ENCODE measurements at regions not wholly inside any gene's neighbourhood (a gene's known extent, or its start where the extent isn't known, plus 50 kb on each side); places are given as distances from the start of the nearest gene placed in this dataset.
"Not testable (repeated sequence)": the region's sequence is repeated elsewhere in the genome, so short reads cannot be mapped to it uniquely, and the experiment has no call there.

- TF ChIP-seq JUND (IDR thresholded peaks at IDR 0.05; ENCODE audit: low read depth): no peak
- in situ Hi-C loops (cut with HindIII; ENCODE audit: low pct_unique_long_range_greater_than_20kb, low sequenced_read_pairs): no loop called here
- no peak for DNase-seq (ENCODE audit: low read depth in 1 of 2, low spot score in 1 of 2)
Observed at GRCh38 chr4:27096142-27096824, 235.6 kb downstream of the STIM2 start.

- in situ Hi-C loops (cut with HindIII; ENCODE audit: low pct_unique_long_range_greater_than_20kb, low sequenced_read_pairs): no loop called here
- no peak for DNase-seq (ENCODE audit: low read depth in 1 of 2, low spot score in 1 of 2)
- no peak for TF ChIP-seq JUND (IDR thresholded peaks at IDR 0.05; ENCODE audit: low read depth)
Observed at GRCh38 chr4:27098034-27098433, 237.4 kb downstream of the STIM2 start.

GRCh38 chr4:27100713-27101112 is 240.1 kb downstream of the STIM2 start:
- in situ Hi-C loops (cut with HindIII; ENCODE audit: low pct_unique_long_range_greater_than_20kb, low sequenced_read_pairs): no loop called here
- no peak for TF ChIP-seq JUND (IDR thresholded peaks at IDR 0.05; ENCODE audit: low read depth)
- DNase-seq (ENCODE audit: low read depth in 1 of 2, low spot score in 1 of 2): no peak

GRCh38 chr4:27101126-27101525 is 240.5 kb downstream of the STIM2 start:
- in situ Hi-C loops (cut with HindIII; ENCODE audit: low pct_unique_long_range_greater_than_20kb, low sequenced_read_pairs): no loop called here
- no peak for DNase-seq (ENCODE audit: low read depth in 1 of 2, low spot score in 1 of 2)
- TF ChIP-seq JUND (IDR thresholded peaks at IDR 0.05; ENCODE audit: low read depth): no peak

GRCh38 chr4:27101561-27101960 is 240.9 kb downstream of the STIM2 start:
- DNase-seq (ENCODE audit: low read depth in 1 of 2, low spot score in 1 of 2): no peak
- no peak for TF ChIP-seq JUND (IDR thresholded peaks at IDR 0.05; ENCODE audit: low read depth)
- in situ Hi-C loops (cut with HindIII; ENCODE audit: low pct_unique_long_range_greater_than_20kb, low sequenced_read_pairs): no loop called here

- in situ Hi-C loops (cut with HindIII; ENCODE audit: low pct_unique_long_range_greater_than_20kb, low sequenced_read_pairs): no loop called here
- DNase-seq (ENCODE audit: low read depth in 1 of 2, low spot score in 1 of 2): no peak
- TF ChIP-seq JUND (IDR thresholded peaks at IDR 0.05; ENCODE audit: low read depth): no peak
Observed at GRCh38 chr4:27111627-27112026, 251.0 kb downstream of the STIM2 start.

- no peak for TF ChIP-seq JUND (IDR thresholded peaks at IDR 0.05; ENCODE audit: low read depth)
- no peak for DNase-seq (ENCODE audit: low read depth in 1 of 2, low spot score in 1 of 2)
- in situ Hi-C loops (cut with HindIII; ENCODE audit: low pct_unique_long_range_greater_than_20kb, low sequenced_read_pairs): no loop called here
Observed at GRCh38 chr4:27112587-27112986, 251.9 kb downstream of the STIM2 start.

- in situ Hi-C loops (cut with HindIII; ENCODE audit: low pct_unique_long_range_greater_than_20kb, low sequenced_read_pairs): no loop called here
- TF ChIP-seq JUND (IDR thresholded peaks at IDR 0.05; ENCODE audit: low read depth): no peak
- DNase-seq (ENCODE audit: low read depth in 1 of 2, low spot score in 1 of 2): no peak
Observed at GRCh38 chr4:27115221-27115620, 254.6 kb downstream of the STIM2 start.

GRCh38 chr4:27117453-27117852 is 256.8 kb downstream of the STIM2 start:
- in situ Hi-C loops (cut with HindIII; ENCODE audit: low pct_unique_long_range_greater_than_20kb, low sequenced_read_pairs): no loop called here
- DNase-seq (ENCODE audit: low read depth in 1 of 2, low spot score in 1 of 2): no peak
- no peak for TF ChIP-seq JUND (IDR thresholded peaks at IDR 0.05; ENCODE audit: low read depth)

- no peak for DNase-seq (ENCODE audit: low read depth in 1 of 2, low spot score in 1 of 2)
- no peak for TF ChIP-seq JUND (IDR thresholded peaks at IDR 0.05; ENCODE audit: low read depth)
- in situ Hi-C loops (cut with HindIII; ENCODE audit: low pct_unique_long_range_greater_than_20kb, low sequenced_read_pairs): no loop called here
Observed at GRCh38 chr4:27119239-27119638, 258.6 kb downstream of the STIM2 start.

- TF ChIP-seq JUND (IDR thresholded peaks at IDR 0.05; ENCODE audit: low read depth): no peak
- in situ Hi-C loops (cut with HindIII; ENCODE audit: low pct_unique_long_range_greater_than_20kb, low sequenced_read_pairs): no loop called here
- DNase-seq (ENCODE audit: low read depth in 1 of 2, low spot score in 1 of 2): no peak
Observed at GRCh38 chr4:27121830-27122229, 261.2 kb downstream of the STIM2 start.

GRCh38 chr4:27123123-27123768 is 262.6 kb downstream of the STIM2 start:
- no peak for DNase-seq (ENCODE audit: low read depth in 1 of 2, low spot score in 1 of 2)
- TF ChIP-seq JUND (IDR thresholded peaks at IDR 0.05; ENCODE audit: low read depth): no peak
- in situ Hi-C loops (cut with HindIII; ENCODE audit: low pct_unique_long_range_greater_than_20kb, low sequenced_read_pairs): no loop called here

- no peak for TF ChIP-seq JUND (IDR thresholded peaks at IDR 0.05; ENCODE audit: low read depth)
- in situ Hi-C loops (cut with HindIII; ENCODE audit: low pct_unique_long_range_greater_than_20kb, low sequenced_read_pairs): no loop called here
- no peak for DNase-seq (ENCODE audit: low read depth in 1 of 2, low spot score in 1 of 2)
Observed at GRCh38 chr4:27123769-27124124, 263.1 kb downstream of the STIM2 start.

- DNase-seq (ENCODE audit: low read depth in 1 of 2, low spot score in 1 of 2); in situ Hi-C loops (cut with HindIII; ENCODE audit: low pct_unique_long_range_greater_than_20kb, low sequenced_read_pairs): not testable (repeated sequence)
Observed at GRCh38 chr4:27126895-27127294, 266.3 kb downstream of the STIM2 start.
